GM18502 (cell line): ENCODE measurements at regions not wholly inside any gene's neighbourhood (a gene's known extent, or its start where the extent isn't known, plus 50 kb on each side); places are given as distances from the start of the nearest gene placed in this dataset.

ENCODE experiments used
- ATAC-seq: cut with Tn5 transposase; IDR thresholded peaks from one replicate; pipeline ENCODE4 v1.9.1; 2021; ENCODE audit warnings: mild to moderate bottlenecking; ENCODE audit not compliant: unreplicated experiment, poor library complexity

DNA sequence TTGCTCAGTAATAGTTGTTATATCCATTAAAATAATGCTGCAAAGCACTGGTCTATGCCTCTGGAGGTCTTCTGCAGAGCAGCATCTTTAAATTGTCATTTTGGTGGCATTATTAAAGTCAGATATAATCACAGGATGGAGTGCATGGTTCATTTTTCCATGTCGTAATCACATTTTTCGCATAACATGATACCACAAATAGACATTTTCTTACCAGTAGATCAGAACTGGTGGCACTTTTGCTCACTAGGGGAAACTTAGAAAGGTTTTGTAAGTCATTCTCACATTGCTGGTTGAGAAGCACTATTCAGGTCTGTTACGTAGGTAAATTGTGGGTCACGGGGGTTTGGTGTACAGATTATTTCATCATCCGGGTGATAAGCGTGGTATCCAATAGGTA, 484.5 kb upstream of the PRKX start:
- no peak for ATAC-seq

- no peak for ATAC-seq
These were observed 480.2 kb upstream of the PRKX start for GRCh38 chrX:4193500-4194155.

DNA sequence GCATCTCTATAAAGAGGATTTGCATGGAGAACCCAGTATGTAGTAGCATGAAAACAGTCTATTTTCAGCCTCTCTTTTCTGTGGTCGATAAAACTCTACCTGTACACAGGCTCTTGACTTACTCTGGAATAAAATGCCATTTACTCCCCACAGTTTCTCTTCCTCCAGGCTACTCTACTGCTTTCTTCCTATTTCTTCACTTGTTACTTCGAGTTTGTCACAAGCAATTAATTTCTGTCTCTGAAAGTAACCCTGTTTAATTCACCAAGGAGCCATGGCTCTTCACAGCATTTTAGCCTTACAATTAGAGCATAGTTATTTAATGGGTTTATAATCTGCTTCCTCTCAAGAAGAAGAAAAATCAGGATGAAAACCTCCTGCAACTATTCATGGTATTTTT, 472.9 kb upstream of the PRKX start:
- ATAC-seq = no peak

DNA sequence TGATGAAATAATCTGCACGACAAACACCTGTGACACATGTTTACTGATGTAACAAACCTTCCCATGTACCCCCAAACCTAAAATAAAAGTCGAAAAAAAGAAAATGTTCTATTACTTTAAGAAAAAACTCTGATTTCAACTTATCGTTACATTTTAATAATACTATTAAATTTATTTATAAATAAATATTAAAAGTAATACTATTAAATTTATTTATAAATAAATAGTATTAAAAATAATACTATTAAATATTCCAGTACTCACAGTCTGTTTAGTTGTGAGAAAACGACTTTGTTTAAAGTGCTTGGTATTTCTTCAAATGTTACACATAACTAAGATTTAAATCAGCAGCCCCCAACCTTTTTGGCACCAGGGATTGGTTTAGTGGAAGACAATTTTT, 471.6 kb upstream of the PRKX start:
- ATAC-seq = no peak

DNA sequence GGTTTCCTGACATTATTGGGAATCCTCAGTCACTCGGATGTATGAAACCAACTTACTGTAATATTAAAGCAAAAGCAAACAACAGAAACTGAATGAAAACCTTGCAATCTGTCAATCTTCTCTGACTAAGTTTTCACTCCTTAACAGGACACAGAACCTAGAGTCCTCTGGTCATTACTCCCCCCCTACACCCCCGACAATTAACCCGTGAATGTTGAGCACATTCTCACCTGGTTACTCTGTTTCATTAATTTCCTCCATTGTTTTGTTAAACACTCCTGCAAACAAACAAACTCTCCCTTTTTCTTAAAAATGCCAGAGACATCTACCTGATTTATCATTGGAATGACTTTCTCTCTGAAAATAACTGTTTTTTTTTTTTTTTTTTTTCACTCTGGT, 469.0 kb upstream of the PRKX start:
- ATAC-seq = no peak

DNA sequence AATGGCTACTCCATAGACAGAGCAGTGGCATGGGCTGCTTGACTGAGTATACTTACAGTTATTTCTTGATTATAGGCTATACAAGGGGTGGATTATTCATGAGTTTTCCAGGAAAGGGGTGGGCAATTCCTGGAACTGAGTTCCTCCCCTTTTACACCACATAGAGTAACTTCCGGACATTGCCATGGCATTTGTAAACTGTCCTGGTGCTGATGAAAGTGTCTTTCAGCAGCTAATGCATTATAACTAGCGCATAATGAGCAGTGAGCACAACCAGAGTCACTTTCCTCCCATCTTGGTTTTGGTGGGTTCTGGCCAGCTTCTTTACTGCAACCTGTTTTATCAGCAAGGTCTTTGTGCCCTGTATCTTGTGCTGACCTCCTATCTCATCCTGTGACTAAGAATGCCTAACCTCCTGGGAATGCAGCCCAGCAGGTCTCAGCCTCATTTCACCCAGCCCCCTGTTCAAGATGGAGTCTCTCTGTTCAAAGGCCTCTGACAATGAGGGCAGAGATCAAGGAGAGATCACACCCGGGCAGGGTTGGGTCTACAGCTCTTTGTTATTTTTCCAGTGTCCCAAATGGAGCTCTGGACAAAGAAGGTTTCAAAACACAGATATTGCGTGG, 468.4 kb upstream of the PRKX start:
- no peak for ATAC-seq

DNA sequence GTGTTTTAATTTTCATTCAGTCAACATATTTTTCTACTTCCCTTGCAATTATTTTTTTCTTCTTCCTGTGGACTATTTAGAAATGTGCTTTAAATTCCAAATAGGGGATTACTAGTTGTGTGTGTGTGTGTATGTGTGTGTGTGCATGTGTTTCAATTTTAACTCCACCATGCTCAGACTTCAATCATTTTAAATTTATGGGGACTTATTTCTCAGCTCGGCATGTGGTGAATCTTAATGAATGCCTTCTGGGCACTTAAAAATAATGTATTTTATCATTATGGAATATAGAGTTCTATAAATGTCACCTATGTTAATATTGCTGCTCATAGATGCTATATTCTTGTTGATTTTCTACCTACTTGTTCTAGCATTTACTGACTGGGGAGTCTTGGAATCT, 465.6 kb upstream of the PRKX start:
- no peak for ATAC-seq

- no peak for ATAC-seq
These were observed 461.8 kb upstream of the PRKX start for GRCh38 chrX:4175221-4175620.

GRCh38 chrX:4173743-4174142, 460.3 kb upstream of the PRKX start:
- no peak for ATAC-seq

DNA sequence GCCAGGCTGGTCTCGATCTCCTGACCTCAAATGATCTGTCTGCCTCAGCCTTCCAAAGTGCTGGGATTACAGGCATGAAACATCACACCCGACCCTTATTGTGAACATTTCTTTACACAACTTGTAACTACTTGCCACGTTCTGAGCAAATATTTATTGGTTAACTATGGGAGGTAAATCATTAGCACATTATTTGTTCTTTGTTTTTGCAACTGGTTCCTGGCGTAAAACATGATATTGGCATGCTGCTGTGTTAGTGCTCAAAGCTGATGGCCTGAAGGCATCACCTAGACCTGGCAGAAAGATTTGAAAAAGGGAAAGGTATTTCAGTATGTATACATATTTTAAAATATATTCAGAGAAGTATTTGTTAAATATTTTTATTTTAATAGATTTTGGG, 438.3 kb upstream of the PRKX start:
- no peak for ATAC-seq

DNA sequence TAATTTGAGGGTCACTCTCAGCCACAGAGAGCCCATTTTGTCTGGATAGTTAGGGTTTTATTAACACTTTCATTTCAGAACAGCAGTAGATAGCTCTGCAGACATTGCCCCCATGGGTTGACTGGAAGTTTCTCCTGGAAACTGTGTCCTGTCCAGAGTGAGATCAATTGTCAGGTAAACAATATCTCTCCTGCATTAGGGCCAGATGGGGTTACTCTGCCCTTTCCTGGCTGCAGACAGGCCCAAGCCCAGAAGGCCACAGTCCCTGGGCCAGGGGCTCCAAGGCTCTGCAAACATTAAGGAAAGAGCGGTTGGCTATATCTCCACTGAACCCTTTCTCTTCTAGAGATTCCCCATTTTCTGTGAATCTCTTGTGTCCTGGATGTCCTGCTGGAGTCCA, 436.8 kb upstream of the PRKX start:
- no peak for ATAC-seq

DNA sequence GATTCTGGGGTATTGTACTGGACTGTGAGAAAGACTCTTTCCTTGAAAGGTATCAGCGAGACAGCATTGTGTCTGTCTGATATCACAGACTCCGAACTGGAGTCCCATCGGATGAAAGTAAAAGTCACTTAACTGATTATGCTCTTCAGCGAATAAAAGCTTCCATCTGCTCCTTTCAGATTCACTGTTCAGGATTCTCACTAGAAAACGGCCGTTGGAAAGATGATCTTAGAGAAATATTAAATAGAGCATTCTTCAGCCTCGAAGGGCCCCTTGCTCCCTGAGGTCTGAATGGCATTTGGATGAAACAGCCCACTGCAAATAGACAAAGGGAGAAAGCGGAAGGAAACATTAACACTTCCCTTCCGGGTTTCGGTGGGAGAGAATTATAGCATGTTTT, 416.2 kb upstream of the PRKX start:
- no peak for ATAC-seq

- ATAC-seq = no peak
These were observed 405.4 kb upstream of the PRKX start for GRCh38 chrX:4118666-4119530.

GRCh38 chrX:4110964-4111363, 397.5 kb upstream of the PRKX start:
- ATAC-seq = no peak

- no peak for ATAC-seq
These were observed 381.5 kb upstream of the PRKX start for GRCh38 chrX:4094926-4095325.

DNA sequence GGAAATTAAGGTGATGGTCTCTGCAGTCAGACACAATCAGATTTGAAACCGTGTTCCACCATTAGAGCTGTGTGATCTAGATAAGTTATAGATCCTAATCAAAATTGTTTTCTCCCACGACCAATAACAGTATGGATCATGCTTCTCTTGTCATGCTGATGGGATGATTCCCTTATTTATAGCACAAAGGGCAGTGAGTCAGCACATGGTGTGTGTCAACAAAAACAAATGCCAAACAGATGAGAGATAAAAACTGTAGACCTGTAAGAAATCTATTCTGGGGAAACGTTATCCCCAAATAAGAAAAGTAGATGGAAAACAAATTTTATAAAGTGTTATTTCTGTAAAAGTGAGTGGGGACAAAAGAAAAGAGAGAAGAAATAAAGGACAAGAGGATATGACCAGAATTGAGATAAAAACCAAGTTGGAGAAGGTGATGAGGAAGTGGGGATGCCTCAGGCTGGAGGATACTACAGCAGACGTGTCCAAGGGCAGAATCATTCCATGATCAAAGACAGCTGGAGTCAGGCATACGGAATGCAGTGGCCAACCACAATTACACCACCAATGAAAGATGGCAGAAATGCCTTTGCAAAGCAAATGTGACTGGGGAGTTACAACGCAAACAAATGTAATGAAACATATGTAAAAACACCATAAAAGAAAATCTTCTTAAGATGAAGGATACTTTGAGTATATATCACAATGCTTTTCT, 377.8 kb upstream of the PRKX start:
- no peak for ATAC-seq

DNA sequence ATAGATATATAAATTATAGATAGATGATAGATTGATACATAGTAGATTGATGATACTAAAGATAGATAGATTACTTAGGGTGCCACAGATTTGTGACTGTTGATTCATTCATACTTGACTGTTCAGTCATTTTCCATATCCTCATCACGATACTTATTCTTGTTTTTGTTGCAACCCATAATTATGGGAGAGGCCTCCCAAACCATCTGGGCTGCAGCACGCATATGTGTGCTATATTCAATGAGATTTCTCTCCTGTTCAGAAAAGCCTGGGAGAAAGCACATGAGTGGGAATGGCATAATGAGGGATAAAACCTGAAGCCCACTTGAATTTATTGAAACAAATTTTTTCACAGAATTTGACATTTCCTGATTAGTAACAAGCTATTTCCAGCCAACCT, 346.4 kb upstream of the PRKX start:
- no peak for ATAC-seq

DNA sequence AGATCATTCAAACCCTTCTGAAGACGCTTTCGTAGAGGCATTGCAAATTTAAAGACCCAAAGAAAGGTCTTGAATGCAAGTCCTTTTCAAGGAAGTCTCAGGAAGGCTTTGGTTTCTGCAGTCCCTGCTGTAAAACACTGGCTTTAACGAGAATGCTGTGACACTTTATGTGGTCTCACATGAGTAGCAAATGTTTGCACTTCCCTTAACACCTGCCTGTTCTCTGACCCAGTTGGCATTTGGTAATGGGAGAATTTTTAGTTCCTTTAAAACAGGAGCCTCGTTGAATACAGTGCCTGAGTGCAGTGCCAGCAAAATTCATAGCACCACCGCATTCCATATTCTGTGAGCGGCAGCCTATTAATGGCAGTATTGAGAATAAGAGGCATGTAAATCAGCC, 330.5 kb upstream of the PRKX start:
- ATAC-seq = no peak

- ATAC-seq = no peak
These were observed 322.4 kb upstream of the PRKX start for GRCh38 chrX:4035874-4036273.

GRCh38 chrX:4028151-4028550, 314.7 kb upstream of the PRKX start:
- ATAC-seq = no peak

DNA sequence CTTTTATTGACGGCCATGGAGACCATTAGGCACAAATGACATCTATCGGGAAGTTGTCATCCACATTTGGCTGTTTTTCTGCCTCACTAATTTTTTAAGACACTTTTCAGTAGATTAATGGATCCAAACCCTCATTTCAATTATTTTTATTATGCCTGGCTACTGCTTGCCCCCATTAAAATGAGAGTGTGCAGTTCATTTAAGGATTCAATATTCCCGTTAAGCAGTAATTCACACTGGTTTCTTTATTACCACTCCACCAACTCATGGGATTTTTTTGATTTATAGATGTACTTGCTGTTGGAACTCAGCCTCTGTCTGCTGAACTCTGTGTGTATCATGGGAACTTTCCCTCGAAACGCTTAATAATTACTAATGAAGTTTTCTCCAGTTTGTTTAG, 291.8 kb upstream of the PRKX start:
- ATAC-seq = no peak
